ENCODE measurements at regions not wholly inside any gene's neighbourhood (a gene's known extent, or its start where the extent isn't known, plus 50 kb on each side); places are given as distances from the start of the nearest gene placed in this dataset.
"Not testable (repeated sequence)": the region's sequence is repeated elsewhere in the genome, so short reads cannot be mapped to it uniquely, and the experiment has no call there.

DNA sequence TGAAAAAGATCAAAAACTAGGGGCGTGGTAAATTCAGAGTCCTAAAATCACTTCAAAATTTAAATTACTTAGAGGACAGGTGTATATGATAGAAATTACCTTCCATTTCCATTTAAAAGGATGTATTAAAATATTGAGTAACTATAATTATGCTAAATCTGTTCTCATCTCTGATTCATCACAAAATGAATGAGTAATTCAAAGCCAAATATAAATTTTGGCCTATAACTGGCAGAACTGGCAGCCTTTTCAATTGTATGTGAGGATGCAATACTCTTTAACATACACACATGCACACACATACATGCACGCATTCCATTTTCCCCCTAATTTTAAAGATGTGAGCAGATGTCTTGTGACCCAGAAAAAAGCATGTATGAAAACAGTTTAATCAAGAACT, 194.6 kb downstream of the EPM2A start:
- DNase-seq = no peak

GRCh38 chr6:145544041-145544440, 191.3 kb downstream of the EPM2A start:
- DNase-seq = no peak

- DNase-seq = no peak
These were observed 190.8 kb downstream of the EPM2A start for GRCh38 chr6:145544514-145544913.

GRCh38 chr6:145546265-145546664, 189.1 kb downstream of the EPM2A start:
- no peak for DNase-seq

DNA sequence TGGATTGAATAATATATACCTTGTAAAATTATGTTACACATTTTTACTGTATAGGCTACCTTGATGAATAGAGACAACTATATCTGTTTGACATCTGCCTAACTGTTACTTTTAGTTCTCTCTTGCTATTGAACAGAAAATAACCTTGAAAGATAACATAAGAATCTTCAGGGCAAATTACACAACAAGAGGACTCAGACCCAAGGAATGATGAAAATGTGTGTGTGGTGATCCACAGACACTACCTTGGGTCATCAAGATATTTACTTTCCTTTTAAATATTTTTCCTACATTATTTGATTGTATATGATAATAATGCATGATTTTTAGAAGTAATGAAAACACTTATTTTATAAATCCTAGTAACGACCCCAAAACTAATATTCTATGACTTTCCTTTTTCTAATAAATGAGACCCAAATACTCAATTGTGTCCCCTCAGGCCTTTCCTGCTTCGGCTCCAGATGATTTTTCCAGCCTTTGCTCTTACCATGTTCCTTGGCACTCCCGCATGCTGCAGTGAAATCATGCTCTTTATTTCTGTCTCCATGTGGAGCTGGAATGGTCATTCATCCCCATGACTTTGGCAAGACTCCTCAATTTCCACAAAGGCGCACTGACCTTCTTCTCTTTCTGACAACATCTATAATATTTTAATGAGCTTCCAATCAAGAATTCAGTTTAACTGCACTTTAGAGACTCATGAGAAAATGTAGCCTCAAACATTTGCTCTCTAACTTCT, 187.6 kb downstream of the EPM2A start:
- no peak for DNase-seq

DNA sequence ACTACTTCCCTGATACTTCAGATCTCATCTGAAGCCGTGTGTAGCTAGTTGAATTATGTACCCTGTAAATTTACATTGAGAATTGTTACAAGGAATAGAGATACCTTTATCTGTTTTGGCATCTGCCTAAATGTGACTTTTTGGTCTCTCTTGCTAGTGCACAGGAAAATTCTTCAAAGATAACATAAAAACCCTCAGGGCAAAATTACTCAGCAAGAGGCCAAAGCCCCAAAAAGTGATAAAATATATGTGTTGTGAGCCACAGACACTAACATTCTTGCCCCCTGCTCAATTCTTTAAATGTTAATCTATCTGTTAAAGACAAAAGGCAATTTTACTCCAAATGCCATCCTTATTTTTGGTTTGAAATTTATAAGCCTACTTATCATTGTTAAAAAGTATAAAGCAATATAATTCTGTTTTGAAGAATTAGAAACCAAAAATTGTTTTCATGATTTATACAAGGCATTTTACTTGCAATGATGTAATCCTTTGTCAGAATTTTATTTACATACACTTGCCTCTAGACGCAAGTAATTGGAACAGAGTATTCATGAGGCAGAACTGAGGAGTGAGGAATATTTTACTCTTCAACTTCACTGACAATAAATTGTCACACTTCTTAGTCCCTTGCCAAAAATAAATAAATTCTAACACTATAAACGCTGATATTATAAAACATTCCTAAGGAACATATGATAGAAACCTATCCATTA, 186.2 kb downstream of the EPM2A start:
- DNase-seq = no peak

GRCh38 chr6:145551164-145551563, 184.2 kb downstream of the EPM2A start:
- no peak for DNase-seq

- DNase-seq = no peak
These were observed 180.2 kb downstream of the EPM2A start for GRCh38 chr6:145555084-145555483.

GRCh38 chr6:145557474-145557873, 177.8 kb downstream of the EPM2A start:
- no peak for DNase-seq

DNA sequence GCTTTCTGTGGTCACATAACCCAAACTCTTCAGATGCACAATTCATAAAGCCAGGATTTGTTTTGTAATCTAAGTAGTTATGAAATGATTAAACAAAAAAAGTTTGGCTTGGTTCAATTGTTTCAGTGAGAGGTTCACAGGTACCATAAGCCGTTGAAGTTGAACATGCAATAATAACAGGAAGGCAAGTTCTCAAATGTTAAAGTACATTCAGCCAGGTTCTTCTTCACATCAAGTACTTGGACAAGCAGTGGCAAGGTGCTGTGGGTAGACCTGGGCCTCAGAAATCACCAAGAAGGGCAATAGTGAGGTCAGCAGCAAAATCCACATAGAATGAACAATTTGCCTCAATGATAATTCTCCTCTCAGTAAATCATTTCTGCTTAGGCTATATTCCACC, 175.5 kb downstream of the EPM2A start:
- peak; percentile 6 for DNase-seq

GRCh38 chr6:145561095-145562072, 173.9 kb downstream of the EPM2A start:
- no peak for DNase-seq

DNA sequence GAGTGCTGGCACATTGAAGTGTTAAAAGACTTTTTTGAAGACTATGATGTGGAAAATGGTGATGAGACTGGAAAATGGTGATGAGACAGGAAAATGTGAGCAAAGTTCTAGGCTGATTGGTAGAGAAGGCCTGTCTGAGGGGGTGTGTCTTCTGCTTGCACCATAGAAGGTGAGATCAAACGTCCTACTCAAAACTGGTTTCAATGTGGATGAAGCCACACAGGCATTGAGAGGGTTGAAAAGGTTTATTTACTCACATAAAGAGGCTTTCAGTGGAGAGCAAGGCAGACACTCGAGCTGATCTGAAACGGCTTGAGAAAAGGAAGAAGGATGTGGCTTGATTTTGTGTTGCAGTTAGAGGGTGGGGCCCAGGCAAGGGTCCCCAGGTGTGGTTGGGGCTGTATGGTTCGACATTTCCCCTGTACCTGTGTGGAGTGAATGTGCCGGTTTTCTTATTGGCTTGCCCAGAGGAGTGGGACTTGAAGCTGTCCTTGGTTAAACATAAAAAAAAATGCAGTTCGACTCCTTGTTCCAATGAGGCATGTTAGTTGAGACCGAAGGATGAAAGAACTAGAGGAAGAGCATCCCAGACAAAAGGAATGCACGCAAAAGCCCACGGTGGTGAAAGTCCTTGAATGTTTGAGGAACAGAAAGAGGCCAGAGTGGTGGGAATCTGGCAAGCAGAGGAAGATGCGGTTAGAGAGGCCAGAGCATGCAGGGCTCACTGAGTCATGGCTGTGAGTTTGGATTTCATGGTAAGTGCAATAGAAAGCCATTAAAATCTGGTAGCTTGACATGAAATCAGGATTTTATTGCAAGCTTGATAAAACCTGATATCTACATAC, 172.3 kb downstream of the EPM2A start:
- DNase-seq = no peak

DNA sequence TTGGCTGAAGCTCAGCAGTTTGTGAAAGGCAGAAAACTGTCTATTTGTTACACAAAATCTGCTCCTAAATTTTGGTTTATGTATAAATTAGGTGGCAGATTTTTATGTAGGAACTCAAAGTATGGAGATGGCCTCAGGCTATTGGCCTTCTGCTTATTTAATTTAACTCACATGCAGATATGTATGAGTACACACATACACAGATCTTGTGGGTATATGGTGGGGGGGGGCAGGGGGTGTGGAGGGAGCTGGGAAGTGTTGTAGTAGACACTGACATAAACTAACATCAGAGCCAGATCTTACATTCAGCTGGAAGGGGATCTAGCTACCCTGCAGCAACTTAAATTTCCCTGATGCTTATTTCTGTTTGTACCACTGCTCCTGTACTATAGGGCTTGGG, 170.8 kb downstream of the EPM2A start:
- no peak for DNase-seq

GRCh38 chr6:145567684-145568252, 167.6 kb downstream of the EPM2A start:
- no peak for DNase-seq

DNA sequence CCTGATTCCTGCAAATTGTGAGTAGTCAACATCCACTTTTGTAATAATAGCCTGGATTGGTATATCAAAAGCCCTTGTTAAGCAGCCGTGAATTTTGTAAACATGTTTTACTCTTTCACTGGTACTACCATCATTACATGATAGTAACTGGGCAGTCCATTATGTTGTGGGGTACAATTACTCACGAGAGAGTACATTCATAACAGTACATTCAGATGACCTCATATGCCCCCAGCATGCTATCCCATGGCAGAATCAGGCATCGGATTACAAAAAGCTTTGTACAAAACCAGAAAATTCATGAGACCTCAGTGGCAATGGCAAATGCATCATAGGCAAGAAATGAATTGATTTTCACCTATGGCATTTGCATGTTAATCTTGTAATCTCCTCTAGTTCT, 166.2 kb downstream of the EPM2A start:
- no peak for DNase-seq

- DNase-seq = not testable (repeated sequence)
These were observed 165.0 kb downstream of the EPM2A start for GRCh38 chr6:145570336-145570735.

DNA sequence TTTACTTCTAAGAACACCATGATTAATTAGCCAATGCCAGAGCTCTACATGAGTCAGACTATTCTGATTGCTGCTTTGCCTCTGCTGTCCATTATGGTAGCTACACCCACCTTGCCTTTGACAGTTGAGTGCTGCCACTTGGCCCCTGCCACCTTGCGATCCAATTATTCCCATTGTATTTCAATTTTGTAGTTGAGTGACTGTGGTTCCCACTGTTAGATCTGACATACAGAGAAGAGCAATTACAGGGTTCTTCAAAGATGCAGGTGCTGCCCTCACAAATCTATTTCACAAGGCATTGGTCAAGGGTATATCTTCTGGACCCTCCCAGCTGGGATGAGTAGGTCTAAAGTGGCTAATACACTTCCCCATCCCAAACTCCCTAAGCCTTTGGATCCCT, 161.1 kb downstream of the EPM2A start:
- DNase-seq = not testable (repeated sequence)
